Activated T-cell treated with anti-CD3 and anti-CD28 coated beads, Interleukin-2, amount 50 U/mL, for 72 hours (primary cell): ENCODE measurements at regions not wholly inside any gene's neighbourhood (a gene's known extent, or its start where the extent isn't known, plus 50 kb on each side); places are given as distances from the start of the nearest gene placed in this dataset.

Experiments used
- ATAC-seq, 2 donors: fragments of 150-1000 bp; cut with Tn5 transposase; replicated peaks in 1 of 2; 2 replicates each; pipeline ENCODE4 v1.10.0; 2021; ENCODE audit warnings: moderate library complexity in 2 of 2, mild to moderate bottlenecking in 1 of 2
- DNase-seq, 2 donors: peaks; one replicate each; pipeline ENCODE4 v3.0.0; 2021 to 2022; ENCODE audit warnings: mixed read lengths in 1 of 2
- H3K27ac Mint-ChIP-seq: one replicate; pipeline ENCODE4 v1.8.0; 2022; ENCODE audit warnings: mild to moderate bottlenecking, moderate library complexity, mixed read lengths
- H3K27me3 Mint-ChIP-seq: one replicate; pipeline ENCODE4 v1.8.0; 2022; ENCODE audit warnings: low read depth, mixed read lengths
- H3K36me3 Mint-ChIP-seq, 2 donors: one replicate each; pipeline ENCODE4 v1.8.0; 2022; ENCODE audit warnings: mixed read lengths in 2 of 2, mild to moderate bottlenecking in 1 of 2; ENCODE audit not compliant: insufficient read depth in 2 of 2
- H3K4me1 Mint-ChIP-seq: one replicate; pipeline ENCODE4 v1.8.0; 2022; ENCODE audit warnings: low read depth, mixed read lengths
- H3K4me3 Mint-ChIP-seq, 2 donors: one replicate each; pipeline ENCODE4 v1.8.0; 2022; ENCODE audit warnings: mild to moderate bottlenecking in 2 of 2, mixed read lengths in 2 of 2, moderate library complexity in 2 of 2
- H3K9me3 Mint-ChIP-seq, 2 donors: one replicate each; pipeline ENCODE4 v1.8.0; 2022; ENCODE audit warnings: mixed read lengths in 2 of 2

GRCh38 chr2:164102366-164102765, 366.6 kb upstream of the FIGN start:
- ATAC-seq (no peak), DNase-seq (no peak)
- no peaks in the 10 kb centered on the region for H3K27me3 Mint-ChIP-seq
- H3K36me3 Mint-ChIP-seq = no peaks in the 10 kb centered on the region
- no peaks in the 10 kb centered on the region for H3K4me1 Mint-ChIP-seq
- no peak overlapping the region for H3K4me3 Mint-ChIP-seq
- H3K27ac Mint-ChIP-seq = no peak overlapping the region
- H3K9me3 Mint-ChIP-seq = peaks cover 2 to 9% of the 10 kb centered on the region in 2 donors

GRCh38 chr2:164091673-164092072, 355.9 kb upstream of the FIGN start:
- H3K27me3 Mint-ChIP-seq = no peaks in the 10 kb centered on the region
- no peaks in the 10 kb centered on the region for H3K4me1 Mint-ChIP-seq
- H3K9me3 Mint-ChIP-seq = peaks cover 6% of the 10 kb centered on the region in 2 donors
- H3K4me3 Mint-ChIP-seq = no peak overlapping the region
- ATAC-seq = no peak
- H3K36me3 Mint-ChIP-seq = no peaks in the 10 kb centered on the region
- no peak for DNase-seq
- H3K27ac Mint-ChIP-seq = no peak overlapping the region

GRCh38 chr2:164090533-164090932, 354.7 kb upstream of the FIGN start:
- H3K4me3 Mint-ChIP-seq = no peak overlapping the region
- H3K27me3 Mint-ChIP-seq = no peaks in the 10 kb centered on the region
- no peaks in the 10 kb centered on the region for H3K36me3 Mint-ChIP-seq
- no peak for ATAC-seq
- no peak overlapping the region for H3K27ac Mint-ChIP-seq
- H3K4me1 Mint-ChIP-seq = no peaks in the 10 kb centered on the region
- no peak for DNase-seq
- H3K9me3 Mint-ChIP-seq = peaks cover 3 to 6% of the 10 kb centered on the region in 2 donors

- ATAC-seq (no peak), DNase-seq (no peak)
- H3K4me1 Mint-ChIP-seq = no peaks in the 10 kb centered on the region
- H3K27me3 Mint-ChIP-seq = no peaks in the 10 kb centered on the region
- H3K36me3 Mint-ChIP-seq = no peaks in the 10 kb centered on the region
- H3K9me3 Mint-ChIP-seq = peaks cover 0 to 8% of the 10 kb centered on the region in 2 donors
- no peak overlapping the region for H3K4me3 Mint-ChIP-seq
- no peak overlapping the region for H3K27ac Mint-ChIP-seq
Observed at GRCh38 chr2:164084066-164084465, 348.3 kb upstream of the FIGN start.

- ATAC-seq = no peak
- H3K9me3 Mint-ChIP-seq = peaks cover 1 to 12% of the 10 kb centered on the region in 2 donors
- no peak overlapping the region for H3K4me3 Mint-ChIP-seq
- no peak for DNase-seq
- no peaks in the 10 kb centered on the region for H3K4me1 Mint-ChIP-seq
- H3K36me3 Mint-ChIP-seq = no peaks in the 10 kb centered on the region
- H3K27ac Mint-ChIP-seq = no peak overlapping the region
- no peaks in the 10 kb centered on the region for H3K27me3 Mint-ChIP-seq
Observed at GRCh38 chr2:164080486-164080885, 344.7 kb upstream of the FIGN start.

- DNase-seq = no peak
- Mint-ChIP-seq H3K27me3 (no peaks in the 10 kb centered on the region), H3K36me3 (no peaks in the 10 kb centered on the region), H3K4me1 (no peaks in the 10 kb centered on the region), H3K27ac (no peak overlapping the region), H3K4me3 (no peak overlapping the region), H3K9me3 (peaks cover 1 to 10% of the 10 kb centered on the region in 2 donors)
- ATAC-seq = no peak
Observed at GRCh38 chr2:164079258-164079657, 343.4 kb upstream of the FIGN start.

- Mint-ChIP-seq H3K36me3 (no peaks in the 10 kb centered on the region), H3K4me3 (no peak overlapping the region), H3K27me3 (no peaks in the 10 kb centered on the region), H3K4me1 (no peaks in the 10 kb centered on the region), H3K27ac (no peak overlapping the region), H3K9me3 (peaks cover 1 to 10% of the 10 kb centered on the region in 2 donors)
- no peak for DNase-seq
- no peak for ATAC-seq
Observed at GRCh38 chr2:164078421-164078820, 342.6 kb upstream of the FIGN start.

- H3K4me3 Mint-ChIP-seq = no peak overlapping the region
- ATAC-seq (no peak), DNase-seq (no peak)
- no peak overlapping the region for H3K27ac Mint-ChIP-seq
- H3K4me1 Mint-ChIP-seq = no peaks in the 10 kb centered on the region
- H3K27me3 Mint-ChIP-seq = no peaks in the 10 kb centered on the region
- H3K36me3 Mint-ChIP-seq = no peaks in the 10 kb centered on the region
- peaks cover 3 to 4% of the 10 kb centered on the region in 2 donors for H3K9me3 Mint-ChIP-seq
Observed at GRCh38 chr2:164073101-164074074, 337.6 kb upstream of the FIGN start.

GRCh38 chr2:164069540-164069939, 333.7 kb upstream of the FIGN start:
- H3K27me3 Mint-ChIP-seq = no peaks in the 10 kb centered on the region
- H3K9me3 Mint-ChIP-seq = peaks cover 0 to 4% of the 10 kb centered on the region in 2 donors
- no peak for ATAC-seq
- H3K27ac Mint-ChIP-seq = no peak overlapping the region
- no peak for DNase-seq
- no peaks in the 10 kb centered on the region for H3K4me1 Mint-ChIP-seq
- H3K4me3 Mint-ChIP-seq = no peak overlapping the region
- no peaks in the 10 kb centered on the region for H3K36me3 Mint-ChIP-seq

GRCh38 chr2:164068063-164068462, 332.3 kb upstream of the FIGN start:
- H3K27ac Mint-ChIP-seq = no peak overlapping the region
- peaks cover 0 to 4% of the 10 kb centered on the region in 2 donors for H3K9me3 Mint-ChIP-seq
- ATAC-seq (no peak), DNase-seq (no peak)
- no peaks in the 10 kb centered on the region for H3K36me3 Mint-ChIP-seq
- no peaks in the 10 kb centered on the region for H3K27me3 Mint-ChIP-seq
- H3K4me3 Mint-ChIP-seq = no peak overlapping the region
- H3K4me1 Mint-ChIP-seq = no peaks in the 10 kb centered on the region

- H3K4me3 Mint-ChIP-seq = no peak overlapping the region
- peaks cover 0 to 1% of the 10 kb centered on the region in 2 donors for H3K9me3 Mint-ChIP-seq
- H3K27ac Mint-ChIP-seq = no peak overlapping the region
- H3K27me3 Mint-ChIP-seq = no peaks in the 10 kb centered on the region
- no peak for ATAC-seq
- DNase-seq = no peak
- no peaks in the 10 kb centered on the region for H3K4me1 Mint-ChIP-seq
- no peaks in the 10 kb centered on the region for H3K36me3 Mint-ChIP-seq
Observed at GRCh38 chr2:164066095-164066494, 330.3 kb upstream of the FIGN start.

GRCh38 chr2:164065038-164065437, 329.2 kb upstream of the FIGN start:
- no peak overlapping the region for H3K4me3 Mint-ChIP-seq
- H3K9me3 Mint-ChIP-seq = peaks cover 0 to 1% of the 10 kb centered on the region in 2 donors
- H3K4me1 Mint-ChIP-seq = no peaks in the 10 kb centered on the region
- H3K27ac Mint-ChIP-seq = no peak overlapping the region
- DNase-seq = no peak
- H3K36me3 Mint-ChIP-seq = no peaks in the 10 kb centered on the region
- no peaks in the 10 kb centered on the region for H3K27me3 Mint-ChIP-seq
- no peak for ATAC-seq

GRCh38 chr2:164061129-164061746, 325.4 kb upstream of the FIGN start:
- DNase-seq (no peak), ATAC-seq (no peak)
- peaks cover 0 to 3% of the 10 kb centered on the region in 2 donors for H3K36me3 Mint-ChIP-seq
- no peak overlapping the region for H3K4me3 Mint-ChIP-seq
- H3K27ac Mint-ChIP-seq = no peak overlapping the region
- no peaks in the 10 kb centered on the region for H3K4me1 Mint-ChIP-seq
- no peaks in the 10 kb centered on the region for H3K27me3 Mint-ChIP-seq
- peaks cover 2% of the 10 kb centered on the region in 2 donors for H3K9me3 Mint-ChIP-seq
